Cardiac muscle cell (in vitro differentiated cells and primary cell): ENCODE measurements at regions not wholly inside any gene's neighbourhood (a gene's known extent, or its start where the extent isn't known, plus 50 kb on each side); places are given as distances from the start of the nearest gene placed in this dataset.
"Not testable (repeated sequence)": the region's sequence is repeated elsewhere in the genome, so short reads cannot be mapped to it uniquely, and the experiment has no call there.

ENCODE experiments used
- DNase-seq, 2 donors: peaks; one replicate each; pipeline versions ENCODE4 v3.0.0 to v3.0.0-alpha.2; 2010 to 2017; ENCODE audit warnings: low read depth in 1 of 2, low spot score in 1 of 2
- H3K27ac ChIP-seq: fragments of 200-600 bp; sonication (generic); 2 replicates; pipeline ENCODE4 v1.5.1; 2016
- H3K27me3 ChIP-seq: fragments of 200-600 bp; sonication (generic); 2 replicates; pipeline ENCODE4 v1.6.0; 2016; ENCODE audit warnings: control low read depth
- H3K36me3 ChIP-seq: fragments of 200-600 bp; sonication (generic); 2 replicates; pipeline ENCODE4 v1.5.1; 2016; ENCODE audit warnings: control low read depth
- H3K4me1 ChIP-seq: fragments of 200-600 bp; sonication (generic); 2 replicates; pipeline ENCODE4 v1.8.1; 2017; ENCODE audit warnings: low read depth, mild to moderate bottlenecking, mixed run types
- H3K4me3 ChIP-seq: fragments of 200-600 bp; sonication (generic); 2 replicates; pipeline ENCODE4 v1.5.1; 2016; ENCODE audit warnings: mild to moderate bottlenecking
- H3K9me3 ChIP-seq: fragments of 200-600 bp; sonication (generic); 2 replicates; pipeline ENCODE4 v1.5.1; 2017; ENCODE audit warnings: low read depth, mild to moderate bottlenecking, control low read depth
- CTCF ChIP-seq: IDR thresholded peaks from 2 replicates; pipeline ENCODE4 v1.5.1; 2012; ENCODE audit warnings: low read depth, mild to moderate bottlenecking, low read length

GRCh38 chr16:16723819-16724519, 345.0 kb downstream of the NPIPA7 start:
- not testable (repeated sequence) for H3K27ac ChIP-seq

DNA sequence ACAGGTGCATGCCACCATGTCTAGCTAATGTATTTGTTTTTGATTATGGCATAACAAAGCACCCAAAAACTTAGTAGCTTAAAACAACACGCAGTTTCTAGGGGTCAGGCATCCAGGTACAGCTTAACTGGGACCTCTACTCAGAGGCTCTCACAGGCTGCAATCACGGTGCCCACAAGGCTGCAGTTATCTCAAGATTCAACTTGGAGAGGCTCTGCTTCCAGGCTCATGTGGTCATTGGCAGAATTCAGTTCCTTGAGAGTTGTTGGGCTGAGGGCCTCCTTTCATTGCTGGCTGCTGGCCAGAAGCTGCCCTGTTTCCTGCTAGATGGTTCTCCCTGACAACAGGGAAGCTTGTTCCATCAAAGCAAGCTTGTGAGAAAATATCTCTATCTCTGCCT, 348.1 kb downstream of the NPIPA7 start:
- DNase-seq, H3K27me3 ChIP-seq, H3K4me1 ChIP-seq, H3K36me3 ChIP-seq, H3K27ac ChIP-seq, H3K4me3 ChIP-seq, H3K9me3 ChIP-seq: not testable (repeated sequence)

More at GRCh38 chr16:16723819-16724519, 345.0 kb downstream of the NPIPA7 start:
- DNase-seq, H3K9me3 ChIP-seq, H3K36me3 ChIP-seq, H3K27me3 ChIP-seq, H3K4me3 ChIP-seq, H3K4me1 ChIP-seq: not testable (repeated sequence)

DNA sequence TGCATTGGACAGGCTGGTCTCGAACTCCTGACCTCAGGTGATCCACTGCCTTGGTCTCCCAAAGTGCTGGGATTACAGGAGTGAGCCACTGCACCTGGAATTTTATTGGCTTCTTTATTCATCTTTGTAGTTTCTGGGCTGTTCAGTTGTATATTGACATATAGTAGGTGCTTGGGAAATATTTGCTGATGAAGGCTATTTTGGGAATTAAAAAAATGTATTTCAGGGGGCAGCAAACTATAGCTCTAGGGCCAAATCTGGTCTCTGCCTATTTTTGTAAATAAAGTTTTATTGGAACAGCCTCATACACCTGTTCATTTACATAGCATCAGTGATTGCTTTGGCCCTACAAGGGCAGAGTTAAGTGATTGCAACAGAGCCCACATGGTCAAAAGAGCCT, 363.6 kb downstream of the NPIPA7 start:
- not testable (repeated sequence) for H3K27ac ChIP-seq, DNase-seq, H3K9me3 ChIP-seq, H3K4me1 ChIP-seq, H3K4me3 ChIP-seq, H3K27me3 ChIP-seq, H3K36me3 ChIP-seq

- not testable (repeated sequence) for H3K4me3 ChIP-seq, H3K36me3 ChIP-seq, H3K27me3 ChIP-seq, H3K4me1 ChIP-seq, H3K9me3 ChIP-seq, DNase-seq, H3K27ac ChIP-seq
These were observed 376.2 kb downstream of the NPIPA7 start for GRCh38 chr16:16754992-16755667.

- no peak for TF ChIP-seq CTCF
- no peaks in the 10 kb centered on the region for H3K27me3 ChIP-seq
- H3K4me1 ChIP-seq, result no peaks in the 10 kb centered on the region
- no peaks in the 10 kb centered on the region for H3K36me3 ChIP-seq
- no peak overlapping the region for H3K27ac ChIP-seq
- H3K4me3 ChIP-seq, result no peak overlapping the region
- no peaks in the 10 kb centered on the region for H3K9me3 ChIP-seq
- DNase-seq, result no peak
These were observed 384.5 kb downstream of the NPIPA7 start for GRCh38 chr16:16763449-16763848.

- H3K27ac ChIP-seq, H3K4me3 ChIP-seq, H3K27me3 ChIP-seq, H3K4me1 ChIP-seq, H3K9me3 ChIP-seq, DNase-seq, H3K36me3 ChIP-seq: not testable (repeated sequence)
These were observed 391.8 kb downstream of the NPIPA7 start for GRCh38 chr16:16770717-16771116.

DNA sequence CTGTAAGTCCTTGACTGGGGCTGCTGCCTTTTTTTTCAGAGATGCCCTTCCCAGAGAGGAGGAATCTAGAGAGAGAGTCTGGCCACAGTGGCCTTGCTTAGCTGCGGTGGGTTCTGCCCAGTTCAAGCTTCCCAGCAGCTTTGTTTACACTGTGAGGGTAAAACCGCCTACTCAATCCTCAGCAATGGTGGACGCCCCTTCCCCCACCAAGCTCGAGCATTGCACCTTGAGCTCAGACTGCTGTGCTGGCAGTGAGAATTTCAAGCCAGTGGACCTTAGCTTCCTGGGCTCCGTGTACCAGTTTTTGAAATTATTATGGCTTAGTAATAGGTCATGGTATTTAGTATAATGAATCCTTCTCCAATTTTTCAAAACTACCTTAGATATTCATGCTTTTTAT, 395.4 kb downstream of the NPIPA7 start:
- H3K4me3 ChIP-seq, result no peak overlapping the region

More for the DNA sequence above, 395.4 kb downstream of the NPIPA7 start:
- Histone ChIP-seq H3K4me1 (no peaks in the 10 kb centered on the region), H3K27ac (no peak overlapping the region), H3K36me3 (no peaks in the 10 kb centered on the region), H3K27me3 (no peaks in the 10 kb centered on the region), H3K9me3 (no peaks in the 10 kb centered on the region)
- no peak for DNase-seq
- no peak for TF ChIP-seq CTCF
